AG09309 (cell line): ENCODE measurements at regions not wholly inside any gene's neighbourhood (a gene's known extent, or its start where the extent isn't known, plus 50 kb on each side); places are given as distances from the start of the nearest gene placed in this dataset.

ENCODE experiments used
- DNase-seq: peaks from one replicate; pipeline ENCODE4 v3.0.0-alpha.2; 2010; ENCODE audit warnings: low read depth
- H3K4me3 ChIP-seq: 2 replicates; pipeline ENCODE4 v1.5.1; 2011; ENCODE audit warnings: mild to moderate bottlenecking, low read depth, low read length, moderate library complexity; ENCODE audit not compliant: control insufficient read depth
- CTCF ChIP-seq: IDR thresholded peaks from 2 replicates; pipeline ENCODE4 v1.5.1; 2011; ENCODE audit warnings: mild to moderate bottlenecking, low read depth, low read length, inconsistent platforms; ENCODE audit not compliant: insufficient read depth, control insufficient read depth; ENCODE audit errors: missing control alignments

DNA sequence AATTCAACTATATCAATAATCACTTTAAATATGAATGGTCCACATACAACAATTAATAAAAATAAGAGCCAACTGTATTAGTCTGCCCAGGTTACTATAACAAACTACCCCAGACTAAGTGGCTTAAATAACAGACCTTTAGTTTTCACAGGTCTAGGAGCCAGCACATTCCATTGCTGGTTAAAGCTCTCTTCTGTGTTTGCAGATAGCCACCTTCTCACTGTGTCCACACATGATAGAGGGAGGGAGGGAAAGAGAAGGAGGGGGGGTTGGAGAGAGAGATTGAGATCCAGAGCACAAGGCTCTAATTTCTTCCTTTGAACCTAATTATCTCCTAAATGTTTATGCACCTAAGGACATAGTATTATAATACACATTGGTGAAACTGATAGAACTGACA, 267.8 kb upstream of the NXPH2 start:
- no peak overlapping the region for H3K4me3 ChIP-seq
- TF ChIP-seq CTCF, result no peak
- no peak for DNase-seq

GRCh38 chr2:139045524-139045923, 265.3 kb upstream of the NXPH2 start:
- H3K4me3 ChIP-seq, result no peak overlapping the region
- no peak for DNase-seq
- no peak for TF ChIP-seq CTCF

GRCh38 chr2:139034064-139034463, 253.9 kb upstream of the NXPH2 start:
- TF ChIP-seq CTCF, result no peak
- H3K4me3 ChIP-seq, result no peak overlapping the region
- no peak for DNase-seq

GRCh38 chr2:139033300-139033699, 253.1 kb upstream of the NXPH2 start:
- no peak overlapping the region for H3K4me3 ChIP-seq
- no peak for DNase-seq
- no peak for TF ChIP-seq CTCF

GRCh38 chr2:139031722-139032121, 251.5 kb upstream of the NXPH2 start:
- no peak for TF ChIP-seq CTCF
- no peak overlapping the region for H3K4me3 ChIP-seq
- no peak for DNase-seq

DNA sequence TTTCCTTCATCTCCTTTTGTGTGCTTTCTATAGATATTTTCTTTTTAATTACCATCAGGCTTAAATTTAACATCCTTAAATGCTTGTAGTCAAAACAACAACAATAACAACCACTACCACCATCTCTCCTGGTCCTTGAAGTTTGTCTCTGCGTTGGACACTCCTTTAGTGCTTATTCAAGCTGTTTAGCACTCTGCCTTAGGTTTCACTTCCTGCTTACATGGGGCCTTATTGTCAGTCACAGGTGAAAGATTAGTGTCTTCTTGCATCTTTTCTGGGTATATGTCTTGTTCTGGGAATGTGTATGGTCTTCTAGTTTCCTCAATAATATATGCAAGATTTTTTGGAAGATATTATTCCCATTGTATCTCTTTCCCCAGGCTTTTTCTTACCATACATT, 240.1 kb upstream of the NXPH2 start:
- no peak for TF ChIP-seq CTCF
- DNase-seq, result no peak
- H3K4me3 ChIP-seq, result no peak overlapping the region

GRCh38 chr2:139018252-139018651, 238.1 kb upstream of the NXPH2 start:
- DNase-seq, result no peak
- no peak overlapping the region for H3K4me3 ChIP-seq
- TF ChIP-seq CTCF, result no peak
